Liver (tissue), 8 donors: ENCODE measurements at regions not wholly inside any gene's neighbourhood (a gene's known extent, or its start where the extent isn't known, plus 50 kb on each side); places are given as distances from the start of the nearest gene placed in this dataset.

ENCODE experiments used
- DNase-seq: peaks from one replicate; pipeline ENCODE4 v3.0.0-alpha.2; 2017; ENCODE audit warnings: low spot score
- H3K27ac ChIP-seq, 2 donors: one replicate each; pipeline ENCODE4 v1.7.0; 2013; ENCODE audit warnings: inconsistent platforms in 2 of 2, low read length in 2 of 2, control low read depth in 1 of 2, low read depth in 1 of 2, mild to moderate bottlenecking in 1 of 2
- H3K27me3 ChIP-seq, 4 donors: one replicate each; pipeline versions ENCODE4 v1.6.1 to v1.7.0; 2013; ENCODE audit warnings: low read length in 3 of 4, inconsistent platforms in 1 of 4, mild to moderate bottlenecking in 1 of 4, moderate library complexity in 1 of 4; ENCODE audit not compliant: control insufficient read depth in 4 of 4, insufficient read depth in 4 of 4
- H3K36me3 ChIP-seq, 4 donors: one replicate each; pipeline versions ENCODE4 v1.6.1 to v1.7.0; 2013; ENCODE audit warnings: low read length in 3 of 4, mild to moderate bottlenecking in 3 of 4, low read depth in 1 of 4, moderate library complexity in 1 of 4; ENCODE audit not compliant: control insufficient read depth in 4 of 4, insufficient read depth in 3 of 4
- H3K4me1 ChIP-seq, 4 donors: one replicate each; pipeline versions ENCODE4 v1.6.1 to v1.7.0; 2013; ENCODE audit warnings: low read length in 3 of 4, mild to moderate bottlenecking in 3 of 4, moderate library complexity in 1 of 4; ENCODE audit not compliant: control insufficient read depth in 4 of 4, insufficient read depth in 4 of 4
- H3K4me3 ChIP-seq, 3 donors: one replicate each; pipeline versions ENCODE4 v1.6.1 to v1.7.0; 2013; ENCODE audit warnings: low read length in 3 of 3, control low read depth in 1 of 3, low read depth in 1 of 3, mild to moderate bottlenecking in 1 of 3
- H3K9ac ChIP-seq, 2 donors: one replicate each; pipeline ENCODE4 v1.7.0; 2013; ENCODE audit warnings: low read length in 2 of 2, mild to moderate bottlenecking in 2 of 2, moderate library complexity in 2 of 2, control low read depth in 1 of 2, low read depth in 1 of 2
- H3K9me3 ChIP-seq, 4 donors: one replicate each; pipeline versions ENCODE4 v1.6.1 to v1.7.0; 2013; ENCODE audit warnings: low read length in 3 of 4; ENCODE audit not compliant: control insufficient read depth in 4 of 4
- ATF3 ChIP-seq: IDR thresholded peaks from 2 replicates; pipeline ENCODE4 v1.6.1; 2016; ENCODE audit warnings: antibody characterized with exemption
- CTCF ChIP-seq: fragments of 150-350 bp; IDR thresholded peaks from 2 replicates; pipeline ENCODE4 v1.5.1; 2017; ENCODE audit warnings: improper control_type of control experiment, low read depth, low read length; ENCODE audit not compliant: missing input control
- EGR1 ChIP-seq, 2 donors: IDR thresholded peaks; 2 replicates each; pipeline ENCODE4 v1.6.1; 2016 to 2018; ENCODE audit warnings: antibody characterized with exemption in 2 of 2, low read depth in 2 of 2
- FOXA1 ChIP-seq: IDR thresholded peaks from 2 replicates; pipeline ENCODE4 v1.6.1; 2016; ENCODE audit warnings: antibody characterized with exemption
- FOXA2 ChIP-seq: IDR thresholded peaks from 2 replicates; pipeline ENCODE4 v1.6.1; 2016; ENCODE audit warnings: antibody characterized with exemption
- GABPA ChIP-seq, 2 donors: IDR thresholded peaks in 1 of 2; conservative IDR thresholded peaks in 1 of 2; 2 replicates each; pipeline ENCODE4 v1.6.1; 2016; ENCODE audit warnings: antibody characterized with exemption in 2 of 2, mild to moderate bottlenecking in 1 of 2, moderate library complexity in 1 of 2
- HNF4A ChIP-seq, 2 donors: conservative IDR thresholded peaks; 2 replicates each; pipeline ENCODE4 v1.6.1; 2016; ENCODE audit warnings: antibody characterized with exemption in 2 of 2, mild to moderate bottlenecking in 2 of 2
- HNF4G ChIP-seq: IDR thresholded peaks from 2 replicates; pipeline ENCODE4 v1.6.1; 2016; ENCODE audit warnings: antibody characterized with exemption
- JUND ChIP-seq, 2 donors: IDR thresholded peaks; 2 replicates each; pipeline ENCODE4 v1.6.1; 2016; ENCODE audit warnings: antibody characterized with exemption in 2 of 2
- MAX ChIP-seq: IDR thresholded peaks from 2 replicates; pipeline ENCODE4 v1.6.1; 2016; ENCODE audit warnings: antibody characterized with exemption
- NR2F2 ChIP-seq: IDR thresholded peaks from 2 replicates; pipeline ENCODE4 v1.6.1; 2016; ENCODE audit warnings: antibody characterized with exemption
- RAD21 ChIP-seq, 2 donors: IDR thresholded peaks; 2 replicates each; pipeline ENCODE4 v1.6.1; 2016; ENCODE audit warnings: antibody characterized with exemption in 2 of 2, mild to moderate bottlenecking in 2 of 2
- REST ChIP-seq: IDR thresholded peaks from 2 replicates; pipeline ENCODE4 v1.6.1; 2016; ENCODE audit warnings: antibody characterized with exemption, mild to moderate bottlenecking
- RXRA ChIP-seq, 2 donors: IDR thresholded peaks; 2 replicates each; pipeline ENCODE4 v1.6.1; 2017 to 2018; ENCODE audit warnings: antibody characterized with exemption in 2 of 2, mild to moderate bottlenecking in 1 of 2
- SP1 ChIP-seq: IDR thresholded peaks from 2 replicates; pipeline ENCODE4 v1.6.1; 2018; ENCODE audit warnings: antibody characterized with exemption, mild to moderate bottlenecking
- TAF1 ChIP-seq: conservative IDR thresholded peaks from 2 replicates; pipeline ENCODE4 v1.6.1; 2016; ENCODE audit warnings: antibody characterized with exemption, mild to moderate bottlenecking
- YY1 ChIP-seq: IDR thresholded peaks from 2 replicates; pipeline ENCODE4 v1.6.1; 2016; ENCODE audit warnings: antibody characterized with exemption, mild to moderate bottlenecking
- ZBTB33 ChIP-seq: IDR thresholded peaks from 2 replicates; pipeline ENCODE4 v1.6.1; 2016; ENCODE audit warnings: antibody characterized with exemption
- WGBS: extraction: QIAGEN DNeasy Blood & Tissue Kit; methylation state at CpG from one replicate; pipeline ENCODE4 v1.1.7; 2013; 5-methylcytosine and 5-hydroxymethylcytosine counted together
- donor health status: healthy.
- donor health status: healthy.
- donor health status: healthy.
- donor health status: healthy.
- donor health status: healthy.

GRCh38 chr13:50129081-50129705 lies 113.9 kb downstream of the KCNRG start:
- no peak overlapping the region for H3K9ac ChIP-seq
- DNase-seq, result no peak

More at GRCh38 chr13:50129081-50129705, 113.9 kb downstream of the KCNRG start:
- H3K27me3 ChIP-seq, result peaks cover 0 to 28% (median 8%) of the 10 kb centered on the region in 4 donors
- 22% methylated on average over 30 of the region's 30 CpGs for WGBS
- no peaks in the 10 kb centered on the region for H3K36me3 ChIP-seq
- peaks cover 0 to 13% (median 6%) of the 10 kb centered on the region in 4 donors for H3K9me3 ChIP-seq
- TF ChIP-seq EGR1 (IDR thresholded peaks at IDR 0.05; ENCODE audit: low read depth in 2 of 2) (no peak), JUND (IDR thresholded peaks at IDR 0.05) (no peak), HNF4A (conservative IDR thresholded peaks at IDR 0.05) (no peak), ATF3 (no peak), YY1 (no peak), ZBTB33 (no peak), NR2F2 (no peak), GABPA (IDR thresholded peaks at IDR 0.05 in 1 of 2, conservative IDR thresholded peaks at IDR 0.05 in 1 of 2) (no peak), RAD21 (IDR thresholded peaks at IDR 0.05) (no peak), MAX (no peak), CTCF (no peak), FOXA2 (no peak), FOXA1 (no peak), SP1 (no peak), RXRA (IDR thresholded peaks at IDR 0.05) (no peak), REST (no peak), TAF1 (no peak), HNF4G (no peak)
- H3K27ac ChIP-seq, result no peak overlapping the region
- H3K4me1 ChIP-seq, result peaks cover 13 to 34% (median 17%) of the 10 kb centered on the region in 4 donors
- H3K4me3 ChIP-seq, result peak overlapping the region in 1 of 3 donors; percentile 51
